OCI-M1 (cell line): ENCODE measurements at regions not wholly inside any gene's neighbourhood (a gene's known extent, or its start where the extent isn't known, plus 50 kb on each side); places are given as distances from the start of the nearest gene placed in this dataset.
A peak's percentile ranks its signal among the peaks of the same experiment; 100 is the strongest.

Source experiments
- DNase-seq: peaks from one replicate; lab custom pipeline; 2025; lab: John Stamatoyannopoulos, UW

DNA sequence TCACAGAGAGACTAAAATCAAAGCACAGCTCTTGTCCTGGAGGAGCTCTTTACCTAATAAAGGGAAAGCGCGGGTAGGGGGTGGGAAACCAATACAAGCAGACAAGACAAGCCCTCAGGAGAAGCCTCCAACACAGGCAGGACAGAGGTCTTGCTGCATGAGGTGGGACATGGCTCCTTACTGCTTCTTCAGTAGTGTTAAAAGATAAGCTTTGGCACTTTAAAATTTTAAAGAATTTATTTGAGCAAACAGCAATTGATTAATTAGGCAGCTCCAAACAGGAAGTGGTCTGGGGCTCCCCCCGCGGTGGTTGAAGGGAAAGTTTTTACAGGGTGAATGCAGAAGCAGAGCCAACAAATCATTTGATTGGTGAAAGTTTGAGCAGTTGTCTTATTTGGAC is 50.3 kb upstream of the MACC1 start:
- DNase-seq, result peak; percentile 38

DNA sequence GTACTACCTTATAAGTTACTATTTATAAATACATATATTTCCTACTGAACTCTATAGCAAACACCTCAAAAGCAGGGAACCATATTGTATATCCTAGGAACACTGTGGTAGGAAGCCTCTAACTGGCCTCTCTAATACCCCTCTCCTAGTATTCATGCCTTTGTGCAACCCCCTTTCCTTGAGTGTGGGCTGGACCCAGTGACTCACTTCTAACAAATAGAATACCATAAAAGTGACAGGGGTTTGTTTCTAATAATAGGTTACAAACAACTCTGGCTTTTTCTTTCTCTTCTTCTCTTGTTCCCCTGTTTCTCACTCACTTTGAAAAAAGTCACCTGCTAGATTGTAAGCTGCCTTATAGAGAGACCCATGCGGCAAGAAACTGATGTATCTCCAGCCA is 51.6 kb upstream of the MACC1 start:
- no peak for DNase-seq

DNA sequence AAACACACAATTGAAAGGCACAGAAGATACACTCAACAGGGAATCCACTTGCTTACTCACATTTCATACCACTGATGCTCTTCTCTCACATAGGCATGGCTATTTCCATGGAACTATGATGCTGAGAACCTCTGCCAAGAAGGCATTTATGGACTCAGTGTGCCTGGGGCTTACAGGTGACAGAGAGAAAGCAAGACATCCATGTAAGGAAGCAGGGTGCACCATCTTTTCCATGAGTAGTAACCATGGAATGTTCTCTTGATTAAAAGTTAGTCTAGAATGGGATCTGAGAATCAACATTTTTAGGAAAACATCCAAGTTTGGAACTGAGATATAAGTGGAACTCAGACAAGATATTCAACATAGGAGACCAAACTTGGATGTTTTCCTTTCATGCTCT is 52.5 kb upstream of the MACC1 start:
- DNase-seq, result no peak

DNA sequence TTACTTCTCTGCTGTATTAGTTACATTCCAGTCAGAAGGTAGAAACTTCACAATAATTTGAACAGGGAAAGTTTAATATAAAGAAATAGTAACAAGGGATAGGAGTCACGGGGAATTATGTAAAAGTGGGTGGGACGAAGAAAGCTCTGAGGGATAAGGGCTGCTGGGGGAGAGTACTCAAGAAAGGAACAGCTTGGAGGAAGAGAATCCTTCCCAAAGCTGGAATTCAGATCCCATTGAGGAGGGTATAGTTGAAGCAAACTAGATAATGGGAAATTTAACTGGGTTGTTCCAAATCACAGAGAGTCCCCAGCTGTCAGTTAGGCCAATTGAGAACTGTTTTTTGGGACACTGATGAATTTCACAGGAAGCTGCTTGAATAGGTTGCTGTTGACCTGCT is 53.2 kb upstream of the MACC1 start:
- no peak for DNase-seq

DNA sequence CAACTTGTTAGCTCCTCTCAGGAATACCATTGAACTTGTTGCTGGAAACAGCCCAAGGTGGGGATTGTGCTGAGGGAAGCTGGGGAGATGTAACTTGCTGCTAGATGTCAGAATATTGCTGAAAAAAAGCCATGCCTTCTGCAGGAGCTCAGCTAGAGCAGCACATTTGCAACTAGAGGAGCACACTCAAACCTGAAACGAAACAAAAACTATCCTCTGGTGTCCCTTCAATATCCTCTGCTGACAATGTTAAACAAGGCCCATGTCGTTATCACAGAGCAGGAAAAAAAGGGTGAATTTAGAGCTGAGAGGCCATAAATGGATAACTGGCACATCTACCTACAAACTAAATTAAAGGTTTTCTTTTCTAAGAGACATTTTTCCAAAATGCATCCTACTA is 53.7 kb upstream of the MACC1 start:
- peak; percentile 55 for DNase-seq

DNA sequence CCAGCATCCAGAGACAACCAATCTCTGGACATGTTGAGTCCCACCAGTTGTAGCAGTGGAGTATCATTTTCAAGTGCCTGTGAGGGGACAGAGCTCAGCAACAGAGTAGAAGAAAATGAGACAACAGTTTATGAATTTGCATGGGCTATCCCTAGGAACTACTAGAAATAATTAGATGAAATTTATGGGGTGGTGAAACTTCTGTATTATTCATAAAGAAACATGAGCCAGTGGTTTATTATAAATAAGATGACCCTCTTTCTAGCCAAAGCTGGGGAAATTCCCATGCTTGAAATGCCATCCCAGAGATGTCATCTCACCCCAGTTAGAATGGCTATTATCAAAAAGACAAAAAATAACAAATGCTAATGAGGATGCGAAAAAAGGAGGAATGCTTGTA is 55.1 kb upstream of the ITGB8 start:
- DNase-seq, result no peak

DNA sequence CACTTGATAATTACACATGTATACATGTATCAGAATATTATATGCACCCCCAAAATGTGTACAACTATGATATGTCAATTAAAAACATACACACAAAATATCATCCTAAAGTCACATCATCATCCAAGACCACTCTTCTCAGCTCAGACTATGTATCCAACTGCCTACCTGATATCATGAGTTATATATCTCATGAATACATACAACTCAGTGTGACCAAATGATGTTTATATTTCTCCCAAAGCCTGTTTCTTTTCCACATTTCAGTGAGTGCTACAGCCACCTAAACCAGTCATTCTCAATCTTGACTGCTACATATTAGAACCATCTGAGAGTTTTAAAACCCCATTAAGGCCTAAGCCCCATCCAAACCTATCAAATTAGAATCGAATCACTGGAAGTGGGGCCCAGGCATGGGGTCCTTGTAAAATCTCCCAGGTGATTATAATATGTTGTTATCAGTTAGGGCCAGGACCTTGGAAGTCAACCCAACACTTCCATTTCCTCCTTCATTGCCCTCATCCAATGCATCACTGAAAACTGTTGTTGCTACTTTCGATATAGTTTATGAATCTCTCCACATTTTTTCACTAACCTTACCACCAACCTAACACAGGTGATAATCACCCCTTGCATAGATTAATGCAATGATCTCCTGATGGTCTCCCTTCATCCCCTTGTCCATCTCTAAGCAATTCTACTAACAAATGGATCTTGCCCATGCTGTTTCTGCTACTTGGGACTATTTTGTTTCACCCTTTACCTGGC is 53.8 kb upstream of the ITGB8 start:
- DNase-seq, result no peak

DNA sequence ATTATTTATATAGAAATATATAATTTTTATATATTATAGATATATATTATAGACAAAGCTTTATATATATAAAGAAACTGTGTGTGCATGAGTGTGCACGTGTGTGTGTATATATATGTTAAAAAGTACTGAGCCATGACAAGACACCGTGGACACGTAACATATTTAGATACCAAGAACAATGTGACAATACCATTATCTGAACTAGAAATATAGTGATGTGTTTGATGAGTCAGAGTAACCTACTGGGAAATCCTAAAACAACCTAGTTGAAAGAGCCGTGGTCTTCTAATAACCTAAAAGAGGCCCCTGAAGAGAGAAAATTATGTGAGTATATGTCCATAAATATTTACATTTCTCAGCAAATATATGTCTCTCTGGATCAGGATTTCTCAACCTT is 50.7 kb upstream of the ITGB8 start:
- DNase-seq, result no peak

DNA sequence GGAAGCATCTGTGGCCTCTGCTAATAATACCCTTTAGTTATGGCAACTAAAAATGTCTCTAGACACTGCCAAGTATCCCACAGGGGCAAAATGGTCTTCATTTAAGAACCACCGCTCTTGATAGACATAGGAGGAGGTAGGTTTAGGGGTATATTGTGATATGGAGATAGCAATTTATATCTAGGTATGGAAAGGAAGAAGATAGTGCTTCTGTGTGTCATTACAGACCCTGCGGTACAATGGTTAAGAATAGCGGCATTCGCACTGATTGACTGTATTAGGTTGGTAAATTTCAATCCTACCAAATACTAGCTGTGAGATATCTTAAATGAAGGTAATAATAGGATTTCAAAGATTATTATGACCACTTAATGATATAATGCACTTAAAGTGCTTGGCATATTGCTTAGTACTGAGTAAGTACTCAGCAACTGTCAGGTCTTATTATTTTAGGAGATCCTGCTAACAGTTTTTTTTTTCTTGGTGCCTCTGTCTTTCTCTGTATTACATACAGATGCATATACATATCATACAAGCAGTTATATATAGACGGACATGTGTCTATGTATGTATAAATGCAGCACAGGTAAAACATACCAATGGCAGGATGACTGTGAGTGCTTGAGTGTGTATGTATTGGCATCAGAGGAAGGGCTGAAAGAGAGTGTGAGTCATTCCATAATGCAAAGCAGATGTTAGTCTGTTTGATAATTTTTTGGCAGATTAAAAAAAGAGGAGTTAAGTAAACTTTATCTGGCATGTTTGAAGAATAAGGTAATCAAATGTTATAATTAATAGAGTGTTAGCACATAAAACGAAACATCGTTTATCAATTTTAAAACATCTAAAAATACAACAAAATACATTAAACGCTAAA is 50.0 kb upstream of the ITGB8 start:
- no peak for DNase-seq
